COLO668 (cell line): ENCODE measurements at regions not wholly inside any gene's neighbourhood (a gene's known extent, or its start where the extent isn't known, plus 50 kb on each side); places are given as distances from the start of the nearest gene placed in this dataset.

Experiments
- DNase-seq: peaks from one replicate; lab custom pipeline; 2025; ENCODE audit not compliant: unreplicated experiment; lab: John Stamatoyannopoulos, UW

GRCh38 chr9:38164659-38165221, 95.7 kb upstream of the SHB start:
- DNase-seq: no peak

GRCh38 chr9:38163518-38163917, 94.5 kb upstream of the SHB start:
- DNase-seq: no peak

DNA sequence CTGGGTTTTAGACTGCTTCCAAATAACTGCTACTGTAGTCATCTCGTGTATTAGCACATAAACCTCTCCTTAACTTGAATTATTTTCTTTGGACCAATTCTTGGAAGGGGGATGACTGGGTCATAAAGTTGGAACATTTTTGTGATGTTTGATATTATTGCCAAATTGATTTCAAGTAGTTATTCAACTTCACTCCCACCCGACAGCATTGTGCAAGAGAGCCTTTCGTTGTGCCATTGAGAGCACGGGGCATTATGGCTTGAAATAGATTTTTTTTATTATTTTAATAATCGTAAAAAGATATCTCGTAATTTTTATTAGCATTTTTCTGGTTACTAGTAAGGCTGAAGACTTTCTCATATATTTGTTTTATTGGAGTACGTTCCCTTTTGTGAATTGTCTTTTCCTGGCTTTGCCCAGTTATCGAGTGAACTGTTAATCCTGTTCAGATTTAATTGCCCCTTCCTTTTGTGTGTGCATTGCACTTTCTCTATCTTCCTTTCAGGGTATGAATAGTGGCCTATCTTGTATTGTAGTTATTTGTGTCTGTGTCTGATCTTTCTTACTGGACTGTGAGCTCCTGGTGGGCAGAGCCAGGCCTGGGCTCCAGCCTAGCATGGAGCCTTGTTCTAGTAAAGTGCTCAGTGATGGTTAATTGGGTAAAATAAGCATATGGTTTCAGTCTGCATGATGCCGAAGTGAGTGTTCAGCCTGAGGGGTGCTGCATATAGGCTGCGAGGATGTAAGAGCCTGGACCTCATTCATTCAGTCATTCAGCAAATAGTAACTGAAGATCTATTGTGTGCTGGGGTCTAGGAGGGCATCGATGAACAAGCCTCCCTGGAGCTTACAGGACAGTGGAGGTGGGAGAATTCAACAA, 93.5 kb upstream of the SHB start:
- DNase-seq: no peak

DNA sequence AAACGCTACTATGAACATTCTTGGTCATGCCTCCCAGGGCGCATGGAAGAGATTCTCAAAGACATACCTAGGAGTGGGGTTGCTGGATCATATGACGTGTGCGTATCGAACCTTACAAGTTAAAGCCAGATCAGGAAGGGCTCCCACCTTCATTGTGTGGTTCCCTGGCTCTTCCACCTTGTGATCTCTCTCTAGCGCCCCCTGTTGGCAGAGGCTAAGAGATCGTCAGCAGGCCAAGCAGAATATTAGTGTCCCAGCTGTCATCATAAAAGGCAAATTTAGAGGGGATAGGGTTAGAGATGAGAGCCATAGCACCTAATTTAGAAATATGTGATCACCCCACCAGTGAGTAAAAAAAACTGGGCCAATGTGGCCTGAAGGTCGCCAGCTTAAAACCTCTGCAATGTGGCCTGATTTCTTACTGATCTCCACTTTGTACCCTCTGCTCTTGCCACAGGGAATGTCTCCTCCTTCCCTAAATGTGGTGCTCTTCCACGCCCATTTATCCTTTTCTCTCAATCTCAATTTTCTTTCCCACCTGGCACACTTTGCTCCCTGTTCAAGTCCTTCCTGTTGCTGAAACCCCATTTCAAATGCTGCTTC, 91.7 kb upstream of the SHB start:
- DNase-seq: peak; percentile 80

DNA sequence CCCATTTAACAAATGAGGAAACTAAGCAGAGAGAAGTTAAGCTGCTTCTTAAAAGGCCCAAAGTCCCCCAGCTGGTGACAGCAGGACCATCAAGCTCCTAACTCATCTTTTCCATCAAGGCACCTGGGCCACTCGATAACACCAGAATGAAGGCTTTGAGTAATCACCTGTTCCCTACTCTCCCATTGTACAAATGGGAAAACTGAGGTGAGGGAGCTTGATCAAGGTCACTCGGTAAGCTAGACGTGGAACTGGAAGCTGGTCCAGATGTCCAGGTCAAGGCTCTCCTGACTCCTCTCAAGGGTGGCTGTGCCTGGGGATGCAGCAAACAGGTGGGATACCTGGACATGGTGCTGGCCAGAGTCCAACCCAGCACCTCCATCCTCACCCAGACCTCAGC, 90.6 kb upstream of the SHB start:
- DNase-seq: no peak

GRCh38 chr9:38158628-38159027, 89.6 kb upstream of the SHB start:
- DNase-seq: no peak

DNA sequence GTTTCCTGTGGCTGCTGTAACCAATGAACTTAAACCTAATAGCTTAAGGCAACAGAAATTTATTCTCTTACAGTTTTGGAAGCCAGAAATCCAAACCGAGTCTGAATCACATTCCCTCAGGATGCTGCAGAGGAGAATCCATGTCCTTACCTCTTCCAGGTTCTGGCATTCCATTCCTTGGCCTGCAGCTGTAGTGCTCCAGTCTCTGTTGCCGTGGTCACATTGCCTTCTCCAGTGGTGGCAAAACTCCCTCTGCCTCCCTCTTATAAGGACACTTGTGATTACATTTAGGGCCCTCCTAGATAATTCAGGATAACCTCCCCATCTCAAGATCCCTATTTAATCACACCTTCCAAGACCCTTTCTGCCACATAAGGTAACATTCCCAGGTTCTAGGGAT, 88.7 kb upstream of the SHB start:
- no peak for DNase-seq

GRCh38 chr9:38154501-38155421, 85.7 kb upstream of the SHB start:
- no peak for DNase-seq

GRCh38 chr9:38153910-38154291, 84.9 kb upstream of the SHB start:
- DNase-seq: no peak

- no peak for DNase-seq
These were observed 84.3 kb upstream of the SHB start for GRCh38 chr9:38153152-38153909.

- DNase-seq: no peak
These were observed 80.6 kb upstream of the SHB start for GRCh38 chr9:38149647-38150046.

DNA sequence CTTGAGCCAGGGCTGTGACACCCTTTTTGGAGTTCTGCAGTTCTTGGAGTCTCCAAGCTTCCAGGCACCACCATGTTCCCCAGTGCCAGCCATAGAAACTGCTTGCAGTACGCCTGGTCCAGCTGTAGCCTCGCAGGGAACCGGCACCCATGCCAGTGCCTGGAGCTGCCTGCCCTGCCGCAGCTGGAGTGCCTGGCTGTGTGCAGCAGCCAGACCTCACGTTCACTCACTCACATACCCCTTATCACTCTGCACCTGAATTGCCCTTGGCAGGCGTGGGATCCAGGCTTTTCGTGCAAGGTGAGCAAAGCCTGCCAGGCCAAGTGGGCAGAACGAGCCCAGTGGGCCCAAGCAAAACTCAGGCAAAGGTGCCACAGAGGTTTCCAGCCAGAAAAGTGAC, 77.8 kb upstream of the SHB start:
- no peak for DNase-seq

DNA sequence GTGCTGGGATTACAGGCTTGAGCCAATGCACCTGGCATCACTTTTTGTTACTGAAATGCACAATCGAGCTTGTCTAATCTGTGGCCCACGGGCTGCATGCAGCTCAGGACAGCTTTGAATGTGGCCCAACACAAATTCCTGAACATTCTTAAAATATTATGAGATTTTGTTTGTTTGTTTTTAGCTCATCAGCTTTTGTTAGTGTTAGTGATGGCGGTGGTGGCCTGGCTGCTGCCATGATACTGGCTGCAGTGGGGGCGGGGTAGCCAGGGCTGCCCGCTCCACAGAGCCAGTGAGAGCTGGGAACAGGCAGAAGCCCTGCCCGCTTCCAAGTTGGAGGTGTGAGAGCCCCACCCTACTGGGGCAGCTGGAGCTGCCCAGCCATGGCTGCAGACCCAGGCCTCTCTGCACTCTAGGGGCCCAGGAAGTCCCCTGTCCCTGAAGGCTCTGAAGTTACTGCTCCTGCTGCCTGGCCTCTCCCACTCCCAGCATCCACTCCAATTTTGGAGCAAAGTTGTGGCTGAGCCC, 76.6 kb upstream of the SHB start:
- no peak for DNase-seq

DNA sequence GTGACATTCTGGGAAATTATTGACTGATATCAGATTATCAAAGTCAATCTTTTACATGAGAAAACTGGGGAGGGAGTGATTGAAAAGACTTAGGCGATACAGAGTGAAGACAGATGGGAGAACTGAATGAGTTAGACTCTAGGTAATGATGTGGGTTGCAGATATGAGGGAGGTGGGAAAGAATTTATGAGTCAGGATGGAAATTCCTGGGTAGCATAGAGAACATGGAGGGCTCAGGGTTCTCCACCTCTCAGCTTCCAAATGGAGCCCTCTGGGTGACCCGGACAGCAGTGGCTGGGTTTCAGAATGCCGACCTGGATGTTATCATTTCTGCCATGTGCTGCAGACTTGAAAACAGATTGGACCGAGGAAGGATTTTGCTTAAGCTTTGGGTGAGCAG, 75.4 kb upstream of the SHB start:
- DNase-seq: no peak

DNA sequence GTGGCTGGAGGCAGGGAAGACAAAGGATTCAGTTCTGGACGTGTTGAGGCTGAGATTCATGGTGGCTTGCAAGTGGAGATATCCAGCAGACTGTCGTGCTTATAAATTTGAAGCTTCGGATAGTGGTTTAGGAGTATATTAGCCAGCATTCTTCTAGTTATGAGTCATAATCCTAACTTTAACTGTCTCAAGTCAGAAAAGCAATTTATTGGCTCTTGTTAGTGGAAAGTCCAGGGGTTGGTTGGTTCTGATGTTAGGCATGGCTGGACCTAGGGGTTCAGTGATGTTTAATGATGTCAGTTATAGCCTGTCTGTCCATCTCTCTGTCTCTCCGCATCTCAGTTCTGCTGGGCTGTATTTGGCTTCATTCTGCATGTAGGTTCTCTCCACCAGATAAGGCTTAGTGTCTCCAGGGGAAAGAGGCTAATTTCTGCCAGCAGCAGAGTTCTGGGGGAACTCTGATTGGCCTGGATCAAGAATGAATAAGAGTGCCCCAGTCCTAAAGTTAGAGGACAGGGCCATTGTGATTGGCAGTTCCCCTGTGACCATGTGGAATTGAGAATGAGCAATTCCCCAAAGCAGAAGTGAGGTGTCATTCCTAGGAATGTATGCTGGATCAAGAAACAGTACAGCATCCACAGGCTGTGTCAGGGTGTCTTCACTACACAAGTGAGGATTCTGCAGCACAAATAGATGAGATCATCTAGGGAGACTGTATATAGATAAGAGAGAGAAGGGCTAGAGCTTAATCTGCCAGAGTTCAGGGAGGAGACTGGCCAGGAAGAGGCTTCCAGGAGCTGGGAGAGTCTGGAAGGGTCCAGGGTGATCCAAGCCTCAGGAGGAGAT, 72.9 kb upstream of the SHB start:
- no peak for DNase-seq

DNA sequence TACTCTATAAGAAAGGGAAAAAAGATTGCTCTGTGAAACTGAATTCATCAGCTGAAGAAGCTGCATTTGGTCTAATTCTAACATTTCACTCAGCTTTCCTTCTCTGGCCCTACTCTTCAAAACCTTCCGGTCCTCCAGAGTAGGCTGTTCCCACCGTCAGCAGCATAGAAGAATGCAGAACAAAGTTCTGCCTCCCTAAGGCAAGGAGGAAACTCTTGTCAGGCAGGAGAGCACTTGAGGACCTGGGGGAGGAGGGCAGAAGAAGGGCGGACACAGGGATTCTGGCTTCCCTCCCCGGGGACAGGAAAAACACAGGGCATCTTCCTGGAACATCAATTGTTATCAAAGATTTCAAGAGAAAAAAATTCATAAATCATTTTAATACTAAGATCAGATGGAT, 69.2 kb upstream of the SHB start:
- no peak for DNase-seq

DNA sequence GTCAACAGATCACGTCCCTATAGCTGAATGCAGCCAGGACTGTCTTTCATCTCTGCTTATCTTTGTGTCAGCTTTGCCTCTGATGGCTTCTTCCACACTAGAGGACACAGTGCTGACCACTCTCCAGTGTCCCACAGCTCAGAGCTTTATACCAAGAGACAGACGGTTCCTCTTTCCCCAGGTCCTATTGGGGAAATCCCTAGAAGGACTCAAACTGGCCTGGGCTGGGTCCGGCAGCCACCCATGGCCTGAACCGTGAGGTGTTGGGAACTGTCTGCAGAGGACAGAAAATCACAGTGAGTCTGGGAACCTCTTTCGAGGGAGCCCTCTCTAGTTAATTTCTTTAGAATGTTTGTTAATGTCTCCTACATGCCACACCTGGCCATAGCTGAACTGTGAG, 68.3 kb upstream of the SHB start:
- no peak for DNase-seq

- no peak for DNase-seq
These were observed 67.4 kb upstream of the SHB start for GRCh38 chr9:38136386-38136785.

- DNase-seq: no peak
These were observed 65.7 kb upstream of the SHB start for GRCh38 chr9:38134611-38135237.
